GM18858 (cell line): ENCODE measurements at regions not wholly inside any gene's neighbourhood (a gene's known extent, or its start where the extent isn't known, plus 50 kb on each side); places are given as distances from the start of the nearest gene placed in this dataset.

Experiments
- ATAC-seq: cut with Tn5 transposase; IDR thresholded peaks from one replicate; pipeline ENCODE4 v1.9.1; 2021; ENCODE audit not compliant: unreplicated experiment

DNA sequence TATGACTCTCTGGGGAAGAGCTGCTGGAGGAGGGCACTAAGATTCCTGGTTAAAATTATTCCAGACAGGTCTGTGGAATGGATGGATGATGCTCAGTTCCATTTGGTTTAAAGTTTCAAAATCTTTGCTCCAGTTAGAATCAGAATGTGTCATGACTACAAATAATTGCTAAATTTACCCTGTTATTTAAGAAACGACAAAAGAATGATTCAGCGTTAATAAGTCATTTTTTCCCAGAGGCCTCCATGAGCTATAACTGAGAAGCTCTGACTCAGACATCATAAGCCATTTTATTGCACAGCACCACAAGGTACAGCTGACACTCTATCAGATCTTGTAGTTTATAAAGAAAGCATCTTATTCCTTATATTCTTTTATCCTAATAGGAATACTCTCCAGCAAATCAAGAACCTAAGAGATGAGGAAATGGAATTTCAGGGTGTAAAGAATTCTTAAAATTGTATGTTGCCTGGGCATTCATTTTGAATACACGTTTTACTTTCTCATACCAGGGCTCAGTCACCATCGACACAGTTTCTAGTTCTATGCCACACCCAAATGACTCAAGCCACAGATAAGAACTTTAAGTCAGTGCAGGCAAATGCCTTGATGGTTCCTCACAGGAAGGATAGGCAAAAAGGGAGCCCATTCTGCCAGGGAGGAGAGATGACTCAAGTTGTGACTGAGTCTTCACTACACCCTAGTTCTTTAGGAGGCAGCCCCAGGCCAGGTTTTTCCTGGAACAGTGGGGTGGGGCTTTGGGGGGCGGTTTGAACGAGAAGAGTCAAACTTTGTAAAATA lies 636.0 kb downstream of the MMUT start:
- ATAC-seq: no peak

DNA sequence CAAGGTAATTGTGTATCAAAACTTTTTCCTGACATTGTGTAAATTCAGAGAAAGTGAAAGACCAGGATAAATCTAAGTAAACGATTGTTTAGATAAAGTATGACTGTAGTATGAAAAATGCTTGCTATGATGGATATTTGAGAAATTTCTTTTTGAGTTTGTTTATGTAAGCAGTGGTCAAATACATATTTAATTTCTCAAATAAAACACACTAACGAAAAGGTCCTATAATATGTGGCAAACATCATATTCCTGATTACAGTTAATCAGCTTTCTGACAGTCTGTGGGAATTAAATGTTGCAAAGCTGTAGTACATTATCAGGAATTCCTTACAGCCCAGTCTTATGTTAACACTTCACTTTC lies 636.9 kb downstream of the MMUT start:
- no peak for ATAC-seq

- no peak for ATAC-seq
Measured at GRCh38 chr6:48825501-48826151, 637.4 kb downstream of the MMUT start.

DNA sequence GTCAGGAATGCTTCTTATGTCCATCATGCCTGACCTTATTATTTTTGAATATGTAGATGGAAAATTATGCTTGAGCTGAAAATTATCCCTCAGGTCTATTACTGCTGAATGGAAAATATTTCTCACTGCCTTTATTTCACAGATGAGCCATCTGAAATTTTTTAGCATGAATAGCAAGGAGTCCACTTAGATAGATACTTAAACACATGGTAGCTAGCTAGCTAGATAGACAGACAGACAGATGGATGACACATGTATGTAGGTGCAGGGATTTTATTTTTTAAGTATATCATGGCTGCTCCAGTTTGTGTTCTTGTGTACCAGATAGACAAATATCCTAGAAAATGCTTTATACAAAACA lies 645.0 kb downstream of the MMUT start:
- ATAC-seq: no peak

- ATAC-seq: no peak
Measured at GRCh38 chr6:48817333-48818051, 645.6 kb downstream of the MMUT start.

DNA sequence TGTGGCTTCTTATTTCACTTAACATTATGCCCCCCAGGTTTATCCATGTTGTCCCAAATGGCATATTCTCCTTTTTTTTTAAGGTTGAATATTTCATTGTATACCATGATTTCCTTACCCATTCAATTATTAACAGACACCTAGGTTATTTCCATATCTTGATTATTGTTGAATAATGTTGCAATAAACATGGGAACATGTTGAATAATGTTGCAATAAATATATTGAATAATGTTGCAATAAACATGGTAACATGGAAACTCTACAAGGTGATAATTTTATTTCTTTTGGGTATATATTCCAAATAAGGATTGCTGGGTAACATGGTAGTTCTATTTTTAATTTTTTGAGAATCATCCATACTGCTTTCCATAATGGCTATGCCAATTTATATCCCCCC lies 648.1 kb downstream of the MMUT start:
- no peak for ATAC-seq

DNA sequence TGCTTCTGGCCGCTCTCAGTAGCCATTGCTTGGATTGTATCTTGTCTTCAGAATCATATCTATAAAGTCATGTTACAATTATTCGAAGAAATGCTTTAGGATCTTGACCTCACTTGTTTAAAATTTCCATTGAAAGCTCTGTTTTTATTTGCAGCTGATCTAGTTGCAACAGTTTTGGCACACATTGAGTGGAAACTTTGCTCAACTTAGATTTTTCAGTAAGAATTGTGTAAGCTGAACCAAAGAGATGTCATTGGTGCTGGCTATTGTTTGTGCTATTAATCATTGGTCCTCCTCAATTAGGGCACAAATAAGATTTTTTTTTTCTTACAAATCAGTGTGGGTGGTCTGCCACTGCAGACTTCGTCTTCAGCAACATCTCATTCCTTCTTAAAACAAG lies 649.2 kb downstream of the MMUT start:
- no peak for ATAC-seq

GRCh38 chr6:48809700-48810099 lies 653.4 kb downstream of the MMUT start:
- no peak for ATAC-seq

DNA sequence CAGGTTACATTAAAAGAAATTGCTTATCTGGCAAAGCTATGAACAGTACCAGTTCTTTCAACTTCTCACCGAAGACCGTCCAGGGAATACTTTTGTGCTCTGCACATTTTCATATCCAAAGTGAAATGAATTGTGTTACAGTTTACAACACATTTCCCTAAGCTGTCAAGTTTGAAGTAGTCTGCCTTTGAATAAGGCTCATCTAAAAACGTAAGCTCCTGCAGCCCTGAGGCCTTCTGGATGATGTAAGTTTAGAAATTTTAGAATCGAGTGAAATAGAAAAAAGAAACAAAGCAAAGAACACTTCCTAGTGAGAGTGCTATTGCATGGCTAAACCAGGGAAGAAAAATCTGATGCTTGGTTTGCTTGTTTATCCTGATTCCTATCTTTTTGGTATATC lies 653.8 kb downstream of the MMUT start:
- no peak for ATAC-seq

DNA sequence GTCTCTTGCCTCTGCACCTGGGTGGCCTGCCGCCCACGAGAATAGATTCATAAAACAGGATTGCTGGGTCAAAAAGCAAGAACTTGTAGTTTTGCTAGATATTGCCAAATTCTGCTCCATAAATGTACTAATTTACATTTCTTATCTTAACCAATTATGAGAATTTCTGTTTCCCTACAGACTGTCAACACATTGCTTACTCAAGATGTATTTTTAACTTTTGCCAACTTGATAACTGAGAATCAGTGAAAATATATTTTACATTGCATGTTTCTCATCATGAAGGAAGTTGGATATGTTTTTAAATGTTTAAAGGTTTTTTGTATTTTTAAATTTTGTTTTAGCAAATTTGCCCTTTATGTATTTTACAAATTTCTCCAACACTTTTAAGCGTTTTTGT lies 664.8 kb downstream of the MMUT start:
- ATAC-seq: no peak

DNA sequence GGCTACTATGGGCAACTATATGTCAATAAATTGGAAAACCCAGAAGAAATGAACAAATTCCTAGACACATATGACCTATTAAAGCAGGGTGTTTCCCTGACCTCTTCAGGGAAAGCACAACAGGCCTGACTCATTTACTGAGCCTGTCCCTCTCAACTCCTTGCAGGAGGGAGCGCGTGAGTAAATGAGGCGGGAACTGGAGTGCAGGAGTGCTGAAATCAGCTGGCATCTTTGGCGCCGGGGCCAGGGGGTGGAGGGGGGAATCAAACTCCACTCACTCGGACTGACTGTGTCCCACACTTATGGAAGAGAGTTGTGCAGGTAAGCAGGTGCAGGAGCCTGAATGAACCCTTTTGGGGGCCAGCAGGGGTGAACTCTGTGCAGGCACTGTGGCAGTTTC lies 671.2 kb upstream of the PTCHD4 start:
- ATAC-seq: no peak

DNA sequence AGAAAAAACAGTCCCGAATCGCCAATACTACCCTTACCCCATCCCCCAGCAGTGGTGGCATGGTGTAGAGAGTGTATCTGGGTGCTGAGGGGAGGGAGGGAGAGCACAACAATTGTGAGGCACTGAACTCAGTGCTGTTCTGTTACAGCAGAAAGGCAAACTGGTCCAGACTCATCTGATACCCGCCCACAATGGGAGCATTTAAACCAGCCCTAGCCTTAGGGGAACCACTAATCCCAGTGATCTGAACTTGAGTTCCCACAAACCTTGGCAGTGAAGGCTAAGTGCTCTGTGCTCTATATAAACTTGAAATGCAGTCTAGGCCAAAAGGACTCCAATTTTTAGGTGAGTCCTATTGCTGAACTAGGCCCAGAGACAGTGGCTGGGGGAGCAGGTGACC lies 666.4 kb upstream of the PTCHD4 start:
- no peak for ATAC-seq

- no peak for ATAC-seq
Measured at GRCh38 chr6:48775157-48775556, 664.2 kb upstream of the PTCHD4 start.

DNA sequence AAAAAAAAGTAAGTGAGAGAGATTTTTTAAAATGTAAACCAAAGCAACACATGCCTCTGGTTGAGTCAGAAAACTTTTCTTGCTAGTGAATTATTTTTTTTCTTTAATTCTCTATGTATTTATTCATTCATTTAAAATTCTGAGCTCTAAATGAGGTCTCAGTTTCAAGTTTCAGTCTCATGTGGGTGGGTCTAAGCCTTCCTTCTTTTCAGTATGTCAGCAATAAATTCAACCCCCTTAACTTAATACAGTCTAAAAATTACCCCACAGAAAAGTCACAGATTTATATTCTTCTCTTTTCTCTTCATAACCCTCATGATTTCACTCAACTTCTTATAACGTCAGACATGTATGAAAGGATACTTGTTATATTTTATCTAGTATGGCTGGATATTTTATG lies 663.3 kb upstream of the PTCHD4 start:
- no peak for ATAC-seq

GRCh38 chr6:48766349-48766748 lies 655.4 kb upstream of the PTCHD4 start:
- ATAC-seq: no peak

DNA sequence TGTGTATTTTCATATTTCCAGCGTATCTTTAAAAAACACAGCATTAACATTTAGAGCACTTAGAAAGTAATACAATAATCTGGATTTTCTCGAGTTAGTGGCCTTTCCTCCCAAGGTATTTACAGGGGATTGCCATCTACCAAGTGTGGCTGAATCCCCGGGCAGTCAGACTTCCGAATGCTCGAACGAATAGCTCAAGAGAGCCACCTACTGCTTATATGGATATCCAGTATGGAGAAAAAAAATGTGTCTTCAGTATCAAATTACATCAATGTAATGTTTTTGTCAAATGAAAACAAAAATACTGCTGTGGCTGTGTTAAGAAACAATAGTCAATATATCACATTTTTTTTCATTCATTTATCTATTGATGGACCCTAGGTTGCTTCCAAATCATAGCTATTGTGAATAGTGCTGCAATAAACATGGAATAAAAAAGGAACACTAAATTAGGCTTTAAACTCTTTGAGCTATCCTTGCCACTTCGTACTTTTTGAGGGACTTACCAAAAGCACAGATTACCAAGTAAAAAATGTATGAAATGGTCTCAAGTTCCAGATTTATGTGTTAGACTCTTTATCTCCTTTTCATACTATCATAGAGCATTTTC lies 654.5 kb upstream of the PTCHD4 start:
- peak; percentile 48 for ATAC-seq

- no peak for ATAC-seq
Measured at GRCh38 chr6:48764286-48765044, 653.5 kb upstream of the PTCHD4 start.

DNA sequence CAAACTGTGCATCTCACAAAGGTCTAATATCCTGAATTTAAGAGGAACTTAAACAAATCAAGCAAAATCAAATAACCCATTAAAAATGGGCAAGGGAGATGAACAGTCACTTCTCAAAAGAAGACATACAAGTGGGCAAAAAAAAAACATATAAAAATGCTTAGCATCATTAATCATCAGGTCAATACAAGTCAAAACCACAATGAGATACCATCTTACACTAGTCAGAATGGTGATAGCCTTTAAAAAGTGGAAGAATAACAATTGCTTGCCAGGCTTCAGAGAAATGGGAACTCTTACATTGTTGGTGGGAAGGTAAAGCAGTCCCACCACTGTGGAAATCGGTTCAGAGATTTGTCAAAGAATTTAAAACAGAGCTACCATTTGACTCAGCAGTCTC lies 646.7 kb upstream of the PTCHD4 start:
- no peak for ATAC-seq

GRCh38 chr6:48755315-48755714 lies 644.3 kb upstream of the PTCHD4 start:
- ATAC-seq: no peak

GRCh38 chr6:48754641-48755040 lies 643.6 kb upstream of the PTCHD4 start:
- ATAC-seq: no peak

- no peak for ATAC-seq
Measured at GRCh38 chr6:48750861-48751260, 639.9 kb upstream of the PTCHD4 start.
